ENCODE measurements at regions not wholly inside any gene's neighbourhood (a gene's known extent, or its start where the extent isn't known, plus 50 kb on each side); places are given as distances from the start of the nearest gene placed in this dataset.

- DNase-seq (ENCODE audit: low read depth, low spot score), result no peak
- TF ChIP-seq, protein P1, sequence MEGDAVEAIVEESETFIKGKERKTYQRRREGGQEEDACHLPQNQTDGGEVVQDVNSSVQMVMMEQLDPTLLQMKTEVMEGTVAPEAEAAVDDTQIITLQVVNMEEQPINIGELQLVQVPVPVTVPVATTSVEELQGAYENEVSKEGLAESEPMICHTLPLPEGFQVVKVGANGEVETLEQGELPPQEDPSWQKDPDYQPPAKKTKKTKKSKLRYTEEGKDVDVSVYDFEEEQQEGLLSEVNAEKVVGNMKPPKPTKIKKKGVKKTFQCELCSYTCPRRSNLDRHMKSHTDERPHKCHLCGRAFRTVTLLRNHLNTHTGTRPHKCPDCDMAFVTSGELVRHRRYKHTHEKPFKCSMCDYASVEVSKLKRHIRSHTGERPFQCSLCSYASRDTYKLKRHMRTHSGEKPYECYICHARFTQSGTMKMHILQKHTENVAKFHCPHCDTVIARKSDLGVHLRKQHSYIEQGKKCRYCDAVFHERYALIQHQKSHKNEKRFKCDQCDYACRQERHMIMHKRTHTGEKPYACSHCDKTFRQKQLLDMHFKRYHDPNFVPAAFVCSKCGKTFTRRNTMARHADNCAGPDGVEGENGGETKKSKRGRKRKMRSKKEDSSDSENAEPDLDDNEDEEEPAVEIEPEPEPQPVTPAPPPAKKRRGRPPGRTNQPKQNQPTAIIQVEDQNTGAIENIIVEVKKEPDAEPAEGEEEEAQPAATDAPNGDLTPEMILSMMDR (IDR thresholded peaks at IDR 0.05; ENCODE audit: insufficient read depth, low read length, missing control alignments), result no peak
- POLR2A ChIA-PET, result no interaction called here
- CTCF ChIA-PET, result no interaction called here
- no peak overlapping the region for H3K4me3 ChIP-seq (ENCODE audit: low read depth, low read length)
Observed at GRCh38 chrX:84712621-84713020, 210.4 kb upstream of the HDX start.

DNA sequence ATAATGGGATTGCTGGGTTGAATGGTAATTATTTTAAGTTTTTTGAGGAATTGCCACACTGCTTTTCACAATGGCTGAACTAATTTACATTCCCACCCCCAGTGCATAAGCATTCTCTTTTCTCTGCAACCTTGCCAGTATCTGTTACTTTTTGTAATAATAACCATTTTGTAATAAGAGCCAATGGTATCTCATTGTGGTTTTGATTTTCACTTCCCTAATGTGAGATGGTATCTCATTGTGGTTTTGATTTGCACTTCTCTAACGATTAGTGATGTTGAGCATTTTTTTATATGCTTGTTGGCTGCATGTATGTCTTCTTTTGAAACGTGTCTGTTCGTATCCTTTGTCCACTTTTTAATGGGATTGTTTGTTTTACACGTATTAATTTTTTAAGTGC lies 213.1 kb upstream of the HDX start:
- H3K4me3 ChIP-seq (ENCODE audit: low read depth, low read length), result no peak overlapping the region
- TF ChIP-seq, protein P1 (IDR thresholded peaks at IDR 0.05; ENCODE audit: insufficient read depth, low read length, missing control alignments), result no peak
- ChIA-PET POLR2A (no interaction called here), CTCF (no interaction called here)
- DNase-seq (ENCODE audit: low read depth, low spot score), result no peak

DNA sequence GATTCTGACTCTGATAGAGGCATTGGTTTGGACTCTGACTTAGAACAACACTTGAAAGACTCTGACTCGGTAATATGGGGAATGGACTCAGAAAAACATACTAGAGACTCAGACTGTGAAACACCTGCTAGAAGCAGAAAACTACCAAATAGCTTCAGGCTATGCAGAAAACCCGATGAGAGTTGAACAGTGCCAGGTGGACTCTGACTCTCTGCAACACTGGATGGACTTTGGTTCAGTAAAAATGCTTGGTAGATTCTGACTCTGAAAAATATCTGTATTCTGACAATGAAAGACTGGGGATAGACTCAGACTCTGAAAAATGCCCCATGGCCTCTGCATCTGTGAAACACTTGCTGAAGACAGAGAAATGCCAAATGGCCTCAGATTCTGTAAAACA lies 215.1 kb upstream of the HDX start:
- ChIA-PET CTCF (no interaction called here), POLR2A (no interaction called here)
- no peak overlapping the region for H3K4me3 ChIP-seq (ENCODE audit: low read depth, low read length)
- no peak for DNase-seq (ENCODE audit: low read depth, low spot score)
- TF ChIP-seq, protein P1 (IDR thresholded peaks at IDR 0.05; ENCODE audit: insufficient read depth, low read length, missing control alignments), result no peak

DNA sequence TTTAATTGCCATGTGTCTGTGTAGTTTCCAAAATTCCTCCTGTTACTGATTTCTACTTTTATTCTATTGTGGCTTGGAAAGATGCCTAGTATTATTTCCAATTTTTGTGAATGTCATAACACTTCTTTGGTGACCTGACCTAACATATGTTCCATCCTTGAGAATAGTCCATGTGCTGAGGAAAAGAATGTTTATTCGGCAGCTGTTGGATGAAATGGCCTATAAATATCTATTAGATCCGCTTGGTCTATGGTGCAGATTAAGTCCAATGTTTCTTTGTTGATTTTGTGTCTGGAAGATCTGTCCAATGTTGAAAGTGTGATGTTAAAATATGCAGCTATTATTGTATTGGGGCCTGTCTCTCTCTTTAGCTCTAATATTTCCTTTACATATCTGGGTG lies 219.2 kb upstream of the HDX start:
- CTCF ChIA-PET, result interaction anchor here (0.9 kb wide), 1 partner anchor 9 kb away, joined by 3 read pairs; no protein-coding TSS in a partner anchor
- H3K4me3 ChIP-seq (ENCODE audit: low read depth, low read length), result no peak overlapping the region
- TF ChIP-seq, protein P1 (IDR thresholded peaks at IDR 0.05; ENCODE audit: insufficient read depth, low read length, missing control alignments), result no peak
- POLR2A ChIA-PET, result no interaction called here
- DNase-seq (ENCODE audit: low read depth, low spot score), result no peak

DNA sequence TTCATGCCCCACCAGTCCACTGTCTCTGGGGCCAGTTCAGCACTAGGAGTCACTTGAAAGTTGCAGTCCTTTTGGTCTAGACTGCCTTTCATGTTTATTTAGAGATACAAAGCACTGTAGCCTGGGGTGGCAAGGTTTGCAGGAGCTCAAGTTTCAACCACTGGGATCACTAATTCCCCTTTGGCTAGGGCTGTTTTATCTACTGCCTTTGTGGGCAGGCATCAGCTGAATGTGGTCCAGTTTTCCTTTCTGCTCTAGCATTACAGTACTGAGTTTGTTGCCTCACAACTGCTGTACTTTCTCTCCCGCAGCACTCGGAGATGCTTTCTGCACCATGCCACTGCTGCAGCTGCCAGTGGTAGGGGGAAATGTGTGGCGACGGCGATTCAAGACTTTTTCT lies 222.3 kb upstream of the HDX start:
- no peak for DNase-seq (ENCODE audit: low read depth, low spot score)
- H3K4me3 ChIP-seq (ENCODE audit: low read depth, low read length), result no peak overlapping the region
- ChIA-PET POLR2A (no interaction called here), CTCF (no interaction called here)
- TF ChIP-seq, protein P1 (IDR thresholded peaks at IDR 0.05; ENCODE audit: insufficient read depth, low read length, missing control alignments), result no peak

DNA sequence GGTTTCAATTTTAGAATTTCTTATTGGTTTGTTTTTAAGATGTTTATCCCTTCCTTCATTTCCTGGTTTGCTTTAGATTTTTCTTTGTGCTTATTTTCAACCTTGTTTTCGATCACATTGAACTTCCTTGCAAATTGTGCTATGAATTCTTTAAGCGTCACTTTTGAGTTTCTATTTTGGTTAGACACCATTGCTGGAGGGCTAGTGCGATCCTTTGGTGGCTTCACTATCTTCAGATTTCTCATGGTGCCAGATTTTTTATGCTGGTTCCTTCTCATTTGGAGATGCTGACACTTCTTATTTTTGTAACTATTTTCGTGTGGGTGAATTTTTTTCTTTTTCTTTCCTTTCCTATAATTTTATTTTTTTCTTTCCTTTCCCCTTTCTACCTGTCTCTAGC lies 227.2 kb upstream of the HDX start:
- CTCF ChIA-PET, result interaction anchor here (0.8 to 2.9 kb wide), 6 partner anchors 11 to 325 kb away, joined by 3 to 32 read pairs (median 5); no protein-coding TSS in a partner anchor

More for the DNA sequence above, 227.2 kb upstream of the HDX start:
- TF ChIP-seq, protein P1 (IDR thresholded peaks at IDR 0.05; ENCODE audit: insufficient read depth, low read length, missing control alignments), result no peak
- POLR2A ChIA-PET, result no interaction called here
- no peak for DNase-seq (ENCODE audit: low read depth, low spot score)
- no peak overlapping the region for H3K4me3 ChIP-seq (ENCODE audit: low read depth, low read length)
